Heart left ventricle (tissue), 13 donors: ENCODE measurements at regions not wholly inside any gene's neighbourhood (a gene's known extent, or its start where the extent isn't known, plus 50 kb on each side); places are given as distances from the start of the nearest gene placed in this dataset.

Source experiments
- POLR2A ChIP-seq, 2 donors: fragments of 450-650 bp; IDR thresholded peaks; one replicate each; pipeline ENCODE4 v1.6.1; 2017; ENCODE audit warnings: antibody characterized with exemption in 2 of 2, mild to moderate bottlenecking in 2 of 2, moderate library complexity in 2 of 2
- TF ChIP-seq, protein P1 (sequence below), 12 donors: fragments of 200-600 bp; sonication (generic) in 4 of 12; IDR thresholded peaks; one replicate each; pipeline versions ENCODE4 v1.5.0 to v1.8.0; 2018 to 2022; ENCODE audit warnings: antibody characterized with exemption in 12 of 12, mild to moderate bottlenecking in 5 of 12
- donor health status: ischemic (EF 13 %, LVEDD 7.1; RV severe dilation, severe dysfunction).
- donor health status: DM: no; HTN: yes; CAD: no.
- donor health status: DM: no; HTN: no; CAD: no.
- donor health status: ischemic (EF 25% LVEDD 6.9; RV normal size, moderate dysfunction).
- donor health status: ischemic (EF 25% LVEDD 5.7; RV mildly dilated, moderate dysfunction).
- donor health status: ischemic (EF 35%, LVEDD 5.7; RV mildly dilated, moderate dysfunction).
- donor health status: nonischemic (EF 11% LVEDD 7.7; RV severe dilation, severe dysfunction).
- donor health status: DM: yes; HTN: yes; CAD: no.
- donor health status: PGD.
- donor health status: ischemic (EF 29% LVEDD 5.4; RV normal size, mild dysfunction).
- donor health status: nonischemic (EF 23%, LVEDD 6.1; RV moderate dilation, normal function).

GRCh38 chr5:52531105-52531504 is 256.6 kb upstream of the ITGA1 start:
- TF ChIP-seq, protein P1, sequence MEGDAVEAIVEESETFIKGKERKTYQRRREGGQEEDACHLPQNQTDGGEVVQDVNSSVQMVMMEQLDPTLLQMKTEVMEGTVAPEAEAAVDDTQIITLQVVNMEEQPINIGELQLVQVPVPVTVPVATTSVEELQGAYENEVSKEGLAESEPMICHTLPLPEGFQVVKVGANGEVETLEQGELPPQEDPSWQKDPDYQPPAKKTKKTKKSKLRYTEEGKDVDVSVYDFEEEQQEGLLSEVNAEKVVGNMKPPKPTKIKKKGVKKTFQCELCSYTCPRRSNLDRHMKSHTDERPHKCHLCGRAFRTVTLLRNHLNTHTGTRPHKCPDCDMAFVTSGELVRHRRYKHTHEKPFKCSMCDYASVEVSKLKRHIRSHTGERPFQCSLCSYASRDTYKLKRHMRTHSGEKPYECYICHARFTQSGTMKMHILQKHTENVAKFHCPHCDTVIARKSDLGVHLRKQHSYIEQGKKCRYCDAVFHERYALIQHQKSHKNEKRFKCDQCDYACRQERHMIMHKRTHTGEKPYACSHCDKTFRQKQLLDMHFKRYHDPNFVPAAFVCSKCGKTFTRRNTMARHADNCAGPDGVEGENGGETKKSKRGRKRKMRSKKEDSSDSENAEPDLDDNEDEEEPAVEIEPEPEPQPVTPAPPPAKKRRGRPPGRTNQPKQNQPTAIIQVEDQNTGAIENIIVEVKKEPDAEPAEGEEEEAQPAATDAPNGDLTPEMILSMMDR (IDR thresholded peaks at IDR 0.05) = no peak
- TF ChIP-seq POLR2A (IDR thresholded peaks at IDR 0.05) = no peak
